Bronchial epithelial cell (primary cell): ENCODE measurements at regions not wholly inside any gene's neighbourhood (a gene's known extent, or its start where the extent isn't known, plus 50 kb on each side); places are given as distances from the start of the nearest gene placed in this dataset.

Experiments
- DNase-seq: peaks from one replicate; pipeline ENCODE4 v3.0.0-alpha.2; 2010; ENCODE audit warnings: low read depth
- FAIRE-seq: peaks from 2 replicates; lab custom pipeline; 2011; peaks lifted over from hg19 to GRCh38; lab: Jason Lieb, UNC
- H3K27me3 ChIP-seq: 2 replicates; pipeline ENCODE4 v1.5.1; 2011; ENCODE audit warnings: low read length; ENCODE audit not compliant: control insufficient read depth, insufficient read depth
- H3K36me3 ChIP-seq: 2 replicates; pipeline ENCODE4 v1.5.1; 2011; ENCODE audit warnings: low read length; ENCODE audit not compliant: control insufficient read depth, insufficient read depth
- H3K4me3 ChIP-seq: 2 replicates; pipeline ENCODE4 v1.5.1; 2011; ENCODE audit warnings: mild to moderate bottlenecking, low read depth, low read length, control low read depth
- TF ChIP-seq, protein P1 (sequence below): IDR thresholded peaks from 2 replicates; pipeline ENCODE4 v1.5.1; 2011; ENCODE audit warnings: mild to moderate bottlenecking, moderate library complexity, low read length, control low read depth, inconsistent platforms; ENCODE audit not compliant: insufficient read depth, severe bottlenecking

DNA sequence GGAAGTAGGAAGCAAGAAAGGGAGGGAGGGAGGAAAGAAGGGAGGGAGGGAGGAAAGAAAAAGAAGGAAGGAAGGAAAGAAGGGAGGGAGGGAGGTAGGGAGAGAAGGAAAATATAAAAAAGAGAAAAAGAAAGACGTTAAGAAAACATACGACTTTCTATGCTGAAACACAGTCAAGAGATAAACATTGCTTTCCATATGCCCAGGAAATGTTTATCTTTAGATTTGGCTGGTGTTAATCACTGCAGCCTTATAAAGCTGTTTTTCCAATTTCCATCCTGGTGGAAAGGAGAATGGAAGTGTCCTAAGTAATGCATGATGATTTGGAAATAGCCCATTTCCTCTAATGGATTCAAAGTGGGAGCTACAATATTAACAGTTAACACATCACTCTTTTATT is 524.3 kb downstream of the MTRR start:
- H3K27me3 ChIP-seq: no peaks in the 10 kb centered on the region
- TF ChIP-seq, protein P1, sequence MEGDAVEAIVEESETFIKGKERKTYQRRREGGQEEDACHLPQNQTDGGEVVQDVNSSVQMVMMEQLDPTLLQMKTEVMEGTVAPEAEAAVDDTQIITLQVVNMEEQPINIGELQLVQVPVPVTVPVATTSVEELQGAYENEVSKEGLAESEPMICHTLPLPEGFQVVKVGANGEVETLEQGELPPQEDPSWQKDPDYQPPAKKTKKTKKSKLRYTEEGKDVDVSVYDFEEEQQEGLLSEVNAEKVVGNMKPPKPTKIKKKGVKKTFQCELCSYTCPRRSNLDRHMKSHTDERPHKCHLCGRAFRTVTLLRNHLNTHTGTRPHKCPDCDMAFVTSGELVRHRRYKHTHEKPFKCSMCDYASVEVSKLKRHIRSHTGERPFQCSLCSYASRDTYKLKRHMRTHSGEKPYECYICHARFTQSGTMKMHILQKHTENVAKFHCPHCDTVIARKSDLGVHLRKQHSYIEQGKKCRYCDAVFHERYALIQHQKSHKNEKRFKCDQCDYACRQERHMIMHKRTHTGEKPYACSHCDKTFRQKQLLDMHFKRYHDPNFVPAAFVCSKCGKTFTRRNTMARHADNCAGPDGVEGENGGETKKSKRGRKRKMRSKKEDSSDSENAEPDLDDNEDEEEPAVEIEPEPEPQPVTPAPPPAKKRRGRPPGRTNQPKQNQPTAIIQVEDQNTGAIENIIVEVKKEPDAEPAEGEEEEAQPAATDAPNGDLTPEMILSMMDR: no peak
- H3K36me3 ChIP-seq: no peaks in the 10 kb centered on the region
- DNase-seq: no peak
- no peak for FAIRE-seq
- H3K4me3 ChIP-seq: no peak overlapping the region

GRCh38 chr5:8394965-8395364 is 526.0 kb downstream of the MTRR start:
- TF ChIP-seq, protein P1: no peak
- Histone ChIP-seq H3K4me3 (no peak overlapping the region), H3K36me3 (no peaks in the 10 kb centered on the region), H3K27me3 (no peaks in the 10 kb centered on the region)
- FAIRE-seq (no peak), DNase-seq (no peak)

DNA sequence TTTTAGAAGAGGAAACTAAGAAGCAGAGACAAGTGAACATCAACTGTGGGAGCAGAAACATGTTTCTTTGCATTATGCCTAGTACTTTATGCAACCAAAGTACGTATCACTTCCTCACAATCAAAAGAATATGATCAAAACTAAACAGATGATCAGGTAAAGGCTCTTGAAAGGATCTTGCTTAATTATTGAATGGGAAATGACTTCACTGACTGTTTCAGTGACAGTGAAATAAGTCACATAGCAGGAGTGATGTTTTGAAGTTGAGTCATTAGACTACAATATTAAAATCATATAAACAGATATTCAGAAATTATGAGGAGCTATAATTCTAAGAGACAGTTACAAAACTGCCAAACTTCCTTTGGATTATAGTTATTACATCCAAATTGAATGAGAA is 527.3 kb downstream of the MTRR start:
- no peak for DNase-seq
- Histone ChIP-seq H3K36me3 (no peaks in the 10 kb centered on the region), H3K27me3 (no peaks in the 10 kb centered on the region), H3K4me3 (no peak overlapping the region)
- TF ChIP-seq, protein P1: no peak
- no peak for FAIRE-seq

DNA sequence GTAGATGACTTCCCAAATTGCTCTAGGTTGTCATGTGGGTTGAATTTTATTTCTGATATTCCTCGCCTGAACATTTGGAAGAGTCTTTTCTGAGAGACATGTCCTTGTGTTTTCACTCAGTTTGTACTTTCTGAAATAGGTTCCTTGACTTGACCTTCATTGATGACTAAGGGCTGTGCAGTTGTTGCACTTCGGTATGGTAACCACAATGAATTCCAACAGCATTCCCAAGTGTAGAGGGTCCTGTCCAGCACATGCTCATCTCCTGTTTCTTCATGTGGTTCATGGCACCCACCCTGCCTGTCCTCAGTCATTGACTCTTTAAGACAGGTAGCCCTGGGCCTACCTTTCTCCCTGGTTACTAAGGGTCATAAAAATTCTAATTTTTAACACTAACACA is 527.8 kb downstream of the MTRR start:
- H3K36me3 ChIP-seq: no peaks in the 10 kb centered on the region
- no peak overlapping the region for H3K4me3 ChIP-seq
- no peaks in the 10 kb centered on the region for H3K27me3 ChIP-seq
- TF ChIP-seq, protein P1: no peak
- FAIRE-seq (peak; percentile 13), DNase-seq (no peak)

GRCh38 chr5:8399471-8399870 is 530.5 kb downstream of the MTRR start:
- FAIRE-seq (no peak), DNase-seq (no peak)
- Histone ChIP-seq H3K36me3 (no peaks in the 10 kb centered on the region), H3K4me3 (no peak overlapping the region), H3K27me3 (no peaks in the 10 kb centered on the region)
- TF ChIP-seq, protein P1: no peak

- FAIRE-seq (no peak), DNase-seq (no peak)
These were observed 539.3 kb downstream of the MTRR start for GRCh38 chr5:8408258-8408657.

More at GRCh38 chr5:8408258-8408657, 539.3 kb downstream of the MTRR start:
- TF ChIP-seq, protein P1: no peak
- Histone ChIP-seq H3K36me3 (no peaks in the 10 kb centered on the region), H3K27me3 (no peaks in the 10 kb centered on the region), H3K4me3 (no peak overlapping the region)
